Breast epithelium (tissue), 3 donors: ENCODE measurements at regions not wholly inside any gene's neighbourhood (a gene's known extent, or its start where the extent isn't known, plus 50 kb on each side); places are given as distances from the start of the nearest gene placed in this dataset.

Experiments
- POLR2A ChIP-seq: fragments of 450-650 bp; IDR thresholded peaks from one replicate; pipeline ENCODE4 v1.6.1; 2016; ENCODE audit warnings: antibody characterized with exemption, mild to moderate bottlenecking, moderate library complexity
- POLR2AphosphoS5 ChIP-seq, 3 donors: sonication (generic); formaldehyde crosslinking; IDR thresholded peaks; one replicate each; pipeline ENCODE4 v1.6.1; 2017; ENCODE audit warnings: antibody characterized with exemption in 3 of 3
- TF ChIP-seq, protein P1 (sequence below), 3 donors: fragments of 450-650 bp; IDR thresholded peaks; one replicate each; pipeline ENCODE4 v1.5.1; 2016 to 2017; ENCODE audit warnings: antibody characterized with exemption in 3 of 3, mild to moderate bottlenecking in 3 of 3, moderate library complexity in 3 of 3

DNA sequence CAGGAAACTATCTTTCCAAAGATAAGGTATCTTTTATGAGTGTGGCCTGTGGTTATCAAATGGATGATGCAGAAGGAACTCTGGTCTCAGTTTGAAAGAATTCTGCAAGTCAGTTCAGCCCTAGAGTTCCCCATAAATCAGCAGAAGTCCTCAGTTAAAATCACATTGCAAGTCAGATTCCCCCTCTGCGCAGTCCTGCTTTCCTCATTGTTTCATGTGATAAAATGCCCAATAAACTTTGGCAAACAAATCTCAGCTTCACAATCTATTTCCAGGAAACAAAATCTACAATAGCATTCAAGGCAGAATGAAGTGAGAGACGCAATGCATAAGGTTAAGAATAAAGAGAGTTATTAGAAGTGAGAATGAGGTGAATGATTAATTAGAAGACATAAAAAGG is 216.3 kb upstream of the KLHL1 start:
- TF ChIP-seq POLR2A, result no peak
- TF ChIP-seq, protein P1, sequence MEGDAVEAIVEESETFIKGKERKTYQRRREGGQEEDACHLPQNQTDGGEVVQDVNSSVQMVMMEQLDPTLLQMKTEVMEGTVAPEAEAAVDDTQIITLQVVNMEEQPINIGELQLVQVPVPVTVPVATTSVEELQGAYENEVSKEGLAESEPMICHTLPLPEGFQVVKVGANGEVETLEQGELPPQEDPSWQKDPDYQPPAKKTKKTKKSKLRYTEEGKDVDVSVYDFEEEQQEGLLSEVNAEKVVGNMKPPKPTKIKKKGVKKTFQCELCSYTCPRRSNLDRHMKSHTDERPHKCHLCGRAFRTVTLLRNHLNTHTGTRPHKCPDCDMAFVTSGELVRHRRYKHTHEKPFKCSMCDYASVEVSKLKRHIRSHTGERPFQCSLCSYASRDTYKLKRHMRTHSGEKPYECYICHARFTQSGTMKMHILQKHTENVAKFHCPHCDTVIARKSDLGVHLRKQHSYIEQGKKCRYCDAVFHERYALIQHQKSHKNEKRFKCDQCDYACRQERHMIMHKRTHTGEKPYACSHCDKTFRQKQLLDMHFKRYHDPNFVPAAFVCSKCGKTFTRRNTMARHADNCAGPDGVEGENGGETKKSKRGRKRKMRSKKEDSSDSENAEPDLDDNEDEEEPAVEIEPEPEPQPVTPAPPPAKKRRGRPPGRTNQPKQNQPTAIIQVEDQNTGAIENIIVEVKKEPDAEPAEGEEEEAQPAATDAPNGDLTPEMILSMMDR (IDR thresholded peaks at IDR 0.05), result no peak
- TF ChIP-seq POLR2AphosphoS5 (IDR thresholded peaks at IDR 0.05), result no peak
